Choroid plexus epithelial cell (primary cell): ENCODE measurements at regions not wholly inside any gene's neighbourhood (a gene's known extent, or its start where the extent isn't known, plus 50 kb on each side); places are given as distances from the start of the nearest gene placed in this dataset.

Experiments used
- DNase-seq: peaks from one replicate; pipeline ENCODE4 v3.0.0-alpha.2; 2010; ENCODE audit warnings: low read depth
- H3K4me3 ChIP-seq: 2 replicates; pipeline ENCODE4 v1.5.1; 2011; ENCODE audit warnings: low read depth, mild to moderate bottlenecking, control low read depth, low read length, moderate library complexity
- CTCF ChIP-seq: conservative IDR thresholded peaks from 2 replicates; pipeline ENCODE4 v1.5.1; 2011; ENCODE audit warnings: low read depth, mild to moderate bottlenecking, control low read depth, inconsistent platforms, low read length, moderate library complexity

- TF ChIP-seq CTCF: no peak
These were observed 166.2 kb upstream of the VRK2 start for GRCh38 chr2:57880446-57880845.

GRCh38 chr2:57880967-57881366, 165.6 kb upstream of the VRK2 start:
- TF ChIP-seq CTCF: no peak
- H3K4me3 ChIP-seq: no peak overlapping the region
- DNase-seq: no peak

More at GRCh38 chr2:57880446-57880845, 166.2 kb upstream of the VRK2 start:
- no peak overlapping the region for H3K4me3 ChIP-seq
- no peak for DNase-seq

- no peak for TF ChIP-seq CTCF
These were observed 164.4 kb upstream of the VRK2 start for GRCh38 chr2:57881998-57882888.

GRCh38 chr2:57882895-57883515, 163.6 kb upstream of the VRK2 start:
- no peak overlapping the region for H3K4me3 ChIP-seq
- no peak for DNase-seq
- TF ChIP-seq CTCF: no peak

More at GRCh38 chr2:57881998-57882888, 164.4 kb upstream of the VRK2 start:
- H3K4me3 ChIP-seq: no peak overlapping the region
- peak; percentile 21 for DNase-seq

GRCh38 chr2:57884281-57884680, 162.3 kb upstream of the VRK2 start:
- DNase-seq: no peak
- no peak for TF ChIP-seq CTCF
- H3K4me3 ChIP-seq: no peak overlapping the region

GRCh38 chr2:57885742-57886141, 160.9 kb upstream of the VRK2 start:
- no peak overlapping the region for H3K4me3 ChIP-seq
- DNase-seq: no peak
- no peak for TF ChIP-seq CTCF
